GM04503 (cell line): ENCODE measurements at regions not wholly inside any gene's neighbourhood (a gene's known extent, or its start where the extent isn't known, plus 50 kb on each side); places are given as distances from the start of the nearest gene placed in this dataset.
"Not testable (repeated sequence)": the region's sequence is repeated elsewhere in the genome, so short reads cannot be mapped to it uniquely, and the experiment has no call there.

Experiments
- DNase-seq: peaks from one replicate; pipeline ENCODE4 v3.0.0-alpha.2; 2012; ENCODE audit warnings: low read depth

- DNase-seq = no peak
Measured at GRCh38 chr12:65655074-65655493, 169.2 kb upstream of the HMGA2 start.

DNA sequence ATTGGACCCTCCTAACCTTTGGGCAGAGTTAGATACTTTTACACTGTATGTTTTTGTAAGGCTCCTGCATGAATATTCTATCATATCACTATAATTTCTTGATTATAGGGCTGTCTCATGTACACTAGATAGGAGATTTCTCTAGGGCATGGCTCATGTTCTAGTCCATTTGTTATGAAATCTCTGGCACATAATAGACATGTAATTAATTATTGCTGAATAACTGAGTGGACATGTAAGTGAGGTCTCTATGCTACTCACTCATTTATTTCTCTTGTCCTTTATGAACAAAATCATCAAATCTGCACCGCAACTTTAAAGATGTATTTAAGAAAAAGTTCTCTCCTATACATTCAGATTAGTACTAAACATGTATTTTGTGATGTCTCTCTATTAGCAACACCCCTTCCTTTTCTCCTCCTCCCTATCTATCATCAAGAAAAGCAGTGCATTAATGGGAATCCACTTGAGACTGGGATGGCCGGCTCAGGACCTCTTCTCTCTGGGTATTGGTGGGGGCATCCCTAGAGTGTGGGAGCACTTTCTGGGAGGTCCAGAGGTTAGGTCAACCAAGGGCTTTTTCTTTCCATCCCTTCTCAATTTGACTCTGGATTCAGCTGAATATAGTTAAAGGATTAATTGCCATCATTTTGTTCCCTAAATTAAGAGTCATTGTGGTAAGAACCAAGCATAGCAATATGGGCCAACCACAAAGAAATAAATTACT is 168.0 kb upstream of the HMGA2 start:
- no peak for DNase-seq

GRCh38 chr12:65656891-65657351 is 167.4 kb upstream of the HMGA2 start:
- peak; percentile 98 for DNase-seq

DNA sequence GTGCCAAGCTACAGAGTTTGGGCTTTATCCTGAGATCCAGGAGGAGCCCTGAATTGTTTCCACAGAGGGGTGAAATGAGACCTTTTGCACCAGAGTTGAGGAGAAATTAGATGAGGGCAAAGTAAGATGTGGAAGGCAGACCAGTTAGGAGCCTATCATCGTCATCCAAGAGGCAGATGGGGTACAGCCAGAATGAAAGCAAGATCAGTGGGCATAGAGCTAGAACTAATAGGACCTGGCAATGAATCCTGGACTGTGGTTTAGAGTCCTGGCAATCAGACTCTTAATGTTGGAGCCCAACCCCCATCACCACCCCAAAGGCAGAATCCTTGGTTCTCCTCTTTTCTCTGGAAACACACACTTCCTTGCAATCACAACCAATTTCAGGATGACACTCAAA is 166.6 kb upstream of the HMGA2 start:
- no peak for DNase-seq

GRCh38 chr12:65658360-65658759 is 165.9 kb upstream of the HMGA2 start:
- DNase-seq = no peak

- DNase-seq = no peak
Measured at GRCh38 chr12:65659681-65660080, 164.6 kb upstream of the HMGA2 start.

DNA sequence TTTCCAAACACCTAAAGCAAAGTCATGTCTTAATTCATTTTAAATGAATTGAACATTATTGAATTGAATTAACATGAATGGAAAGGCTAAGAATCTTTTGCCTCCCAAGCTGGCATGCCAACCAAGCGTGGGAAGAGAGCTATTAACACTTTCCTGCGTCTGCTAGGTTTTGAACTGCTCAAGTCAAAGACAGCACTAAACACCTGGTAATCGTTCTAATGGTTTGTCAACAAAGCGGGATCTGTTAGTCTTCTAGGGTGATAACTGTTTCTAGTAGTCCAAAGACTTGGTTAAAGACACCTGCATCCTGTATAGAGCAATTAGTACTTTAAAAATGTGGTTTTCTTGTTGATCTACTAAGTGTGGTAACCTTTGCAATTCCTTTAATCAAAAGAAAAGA is 164.2 kb upstream of the HMGA2 start:
- DNase-seq = no peak

GRCh38 chr12:65660836-65661235 is 163.4 kb upstream of the HMGA2 start:
- DNase-seq = no peak

- no peak for DNase-seq
Measured at GRCh38 chr12:65662590-65662989, 161.7 kb upstream of the HMGA2 start.

DNA sequence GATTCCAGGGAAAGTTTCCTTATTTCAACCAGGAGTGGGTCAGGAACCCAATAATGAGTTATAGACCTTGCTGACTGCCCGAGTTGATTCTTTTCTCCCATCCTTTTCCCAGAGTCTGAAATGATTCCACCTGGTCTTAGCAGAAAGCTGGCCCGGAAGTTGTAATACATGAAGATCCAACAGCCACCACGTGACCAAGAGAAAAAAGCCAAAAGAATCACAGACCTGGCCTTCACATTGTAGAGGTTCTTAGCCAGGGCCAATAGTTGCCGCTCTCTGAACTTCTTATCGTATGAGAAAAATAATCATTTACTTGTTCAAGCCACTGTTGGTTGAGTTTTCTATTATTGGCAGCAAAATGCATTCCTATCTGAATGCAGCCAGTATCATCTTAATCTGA is 161.2 kb upstream of the HMGA2 start:
- DNase-seq = no peak

DNA sequence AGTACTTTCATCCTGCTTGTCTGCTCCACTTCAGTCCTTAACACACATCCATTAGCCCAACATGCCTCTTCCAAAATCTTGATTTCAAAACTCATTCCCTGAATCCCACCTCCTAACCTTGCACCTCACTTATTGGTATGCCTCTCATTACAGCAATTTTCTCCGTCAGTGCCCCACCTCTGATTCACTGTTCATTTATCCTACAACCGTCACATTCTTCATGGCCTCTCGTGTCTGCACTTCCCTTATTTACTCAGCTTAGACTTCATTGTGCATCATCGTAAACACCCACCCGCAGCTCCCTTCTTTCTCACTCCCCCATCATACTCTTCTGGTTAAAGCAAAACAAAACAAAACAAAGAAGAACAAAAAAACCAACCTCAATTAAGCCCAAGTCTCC is 160.6 kb upstream of the HMGA2 start:
- no peak for DNase-seq

DNA sequence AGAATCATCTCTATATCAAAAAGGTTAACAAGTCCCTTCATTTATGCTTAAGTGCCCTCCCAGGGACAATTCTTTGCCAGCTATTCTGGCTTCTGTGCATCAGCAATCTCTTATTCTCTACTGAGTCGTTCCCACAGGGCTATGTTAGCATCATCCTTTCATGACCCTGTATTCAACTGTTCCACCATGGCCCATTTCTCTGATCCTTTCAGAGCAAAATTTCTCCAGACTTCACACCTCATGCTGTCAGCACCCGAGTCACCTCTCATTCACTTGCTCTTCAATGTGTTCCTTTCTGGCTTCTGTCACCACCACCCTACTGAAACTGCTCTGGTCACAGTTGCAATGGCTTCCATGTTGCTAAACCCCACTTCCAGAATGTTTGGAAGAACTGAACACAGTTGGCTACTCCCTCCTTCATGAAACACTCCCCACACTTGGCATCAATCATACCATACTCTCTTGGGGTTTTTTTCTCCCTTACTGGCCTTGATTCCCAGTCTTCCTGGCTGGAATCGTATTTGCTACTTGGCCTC is 159.5 kb upstream of the HMGA2 start:
- DNase-seq = no peak

DNA sequence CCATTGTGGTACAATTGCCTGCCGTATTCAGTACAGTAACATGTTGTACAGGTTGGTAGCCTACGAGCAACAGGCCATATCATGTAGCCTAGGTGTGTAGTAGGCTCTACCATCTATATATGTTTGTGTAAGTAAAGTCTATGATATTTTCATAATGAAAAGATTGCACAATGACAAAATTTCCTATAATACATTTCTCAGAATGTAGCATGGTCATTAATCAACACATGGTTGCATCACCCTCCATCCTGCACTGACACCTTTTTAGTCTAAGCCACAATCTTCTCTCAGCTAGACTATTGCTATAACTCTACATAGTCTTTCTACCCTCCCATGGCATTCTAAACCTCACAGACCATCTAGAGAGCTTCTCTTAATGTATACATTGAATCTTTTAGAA is 158.5 kb upstream of the HMGA2 start:
- no peak for DNase-seq

DNA sequence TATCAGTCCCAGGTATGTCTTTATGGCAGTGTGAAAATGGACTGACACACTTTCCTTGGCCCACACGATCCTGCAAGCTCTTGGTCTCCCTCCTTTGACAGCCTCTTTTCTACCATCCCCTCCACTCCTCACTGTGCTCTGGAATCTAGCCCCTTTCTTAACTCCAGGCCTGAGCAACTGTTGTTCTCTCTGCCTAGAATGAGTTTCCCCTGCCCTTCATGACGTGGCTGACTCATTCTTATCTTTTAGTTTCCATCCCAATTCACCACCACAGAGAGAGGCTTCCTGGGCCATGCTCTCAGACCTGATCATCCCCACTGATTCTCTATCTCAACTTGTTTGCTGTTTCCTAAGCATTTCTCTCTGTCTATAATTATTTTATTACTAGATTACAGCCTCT is 157.4 kb upstream of the HMGA2 start:
- DNase-seq = no peak

DNA sequence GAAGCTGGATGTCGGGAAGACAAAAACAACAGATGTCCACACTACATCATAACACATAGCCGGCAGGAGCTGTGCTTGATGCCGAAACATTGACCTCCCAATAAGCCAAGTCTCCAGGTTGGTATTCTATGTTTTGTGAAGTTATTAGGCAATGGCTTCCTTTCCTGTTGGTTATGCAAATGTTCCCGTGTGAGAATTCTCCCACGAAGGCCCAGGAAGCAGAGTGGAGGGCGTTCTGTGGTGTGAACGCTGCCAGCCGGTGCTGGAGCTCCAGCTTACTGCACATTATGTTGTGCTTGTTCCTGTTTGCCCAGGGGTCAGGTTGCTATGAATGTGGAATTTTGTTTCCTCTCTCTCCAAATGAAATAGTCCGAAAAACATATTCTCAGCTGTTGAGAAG is 156.4 kb upstream of the HMGA2 start:
- DNase-seq = no peak

GRCh38 chr12:65668981-65669695 is 155.1 kb upstream of the HMGA2 start:
- DNase-seq = no peak

DNA sequence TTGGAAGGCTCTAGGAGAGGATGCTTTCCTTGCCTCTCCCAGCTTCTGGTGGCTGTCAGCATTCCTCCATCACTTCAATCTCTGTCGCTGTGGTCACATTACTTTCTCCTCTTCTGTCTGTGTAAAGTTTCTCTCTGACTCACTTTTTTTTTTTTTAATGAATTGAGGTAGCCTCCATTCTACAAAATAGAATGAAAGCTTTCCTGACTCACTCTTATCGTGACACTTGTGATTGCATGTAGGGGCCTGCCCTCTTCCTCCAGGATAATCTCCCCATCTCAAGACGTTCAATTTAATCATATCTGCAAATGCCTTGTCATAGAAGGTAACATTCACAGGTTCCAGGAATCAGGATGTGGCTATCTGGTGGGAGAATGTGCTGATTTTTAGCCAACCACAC is 153.5 kb upstream of the HMGA2 start:
- no peak for DNase-seq

DNA sequence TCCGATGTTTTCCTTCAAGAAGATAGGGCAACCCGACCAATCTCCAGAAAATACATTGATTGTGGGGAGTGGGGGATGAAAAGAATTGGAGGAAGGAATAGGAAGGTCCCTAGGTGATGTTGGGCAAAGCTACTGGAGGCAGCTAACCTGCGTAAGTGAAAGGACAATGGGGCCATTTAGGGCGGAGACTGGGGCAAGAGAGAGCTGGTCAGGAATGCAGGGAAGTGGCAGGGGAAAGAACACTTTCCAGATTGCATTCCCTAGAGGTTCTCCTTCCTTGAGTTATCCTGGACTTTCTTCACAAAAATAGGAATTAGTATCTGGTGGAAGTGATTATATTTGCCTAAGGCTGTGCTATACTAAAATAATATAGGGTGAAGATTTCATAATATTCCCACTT is 151.8 kb upstream of the HMGA2 start:
- no peak for DNase-seq

DNA sequence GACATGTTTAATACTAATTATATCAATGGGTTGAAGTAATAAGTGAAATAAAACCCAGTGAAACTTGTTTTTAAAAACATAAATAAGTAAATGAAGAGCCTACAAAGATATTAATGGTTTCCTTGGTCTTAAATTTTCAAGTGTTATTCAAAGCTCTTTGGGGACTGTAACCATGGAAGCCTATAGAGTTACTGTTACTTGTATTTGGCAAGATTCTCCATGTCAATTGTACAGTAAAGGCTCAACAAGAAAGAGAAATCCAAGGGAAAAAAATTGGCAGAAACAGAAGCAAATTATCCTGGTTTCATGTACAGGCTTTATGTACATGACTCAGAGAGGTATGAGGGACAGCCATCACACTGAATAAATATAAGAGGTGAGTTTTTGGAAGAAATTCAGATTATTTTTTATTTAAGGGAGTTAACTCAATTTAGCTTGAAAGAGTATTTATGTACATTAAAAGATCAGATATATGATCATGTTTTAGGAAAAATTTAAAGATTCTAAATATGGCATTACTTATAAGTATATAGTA is 151.1 kb upstream of the HMGA2 start:
- no peak for DNase-seq

DNA sequence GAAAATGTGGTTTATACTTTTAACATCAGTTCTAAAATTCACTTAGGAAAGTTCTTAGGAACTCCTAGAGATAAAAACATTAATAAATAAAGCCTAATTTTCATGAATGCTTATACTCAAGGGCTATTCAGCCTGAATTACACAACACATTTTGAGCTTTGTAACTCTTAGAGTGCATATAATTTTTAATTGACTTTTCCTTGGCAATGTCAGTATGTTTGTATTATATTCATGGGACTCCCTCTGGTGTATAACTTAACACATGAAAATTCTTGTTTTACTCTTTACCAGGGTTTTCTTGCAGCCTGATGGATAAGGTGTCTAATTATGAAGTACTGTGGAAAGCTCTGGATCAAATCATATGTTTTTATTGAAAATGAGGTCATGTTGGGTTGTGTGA is 150.6 kb upstream of the HMGA2 start:
- DNase-seq = no peak

- DNase-seq = no peak
Measured at GRCh38 chr12:65675141-65675621, 149.1 kb upstream of the HMGA2 start.

- not testable (repeated sequence) for DNase-seq
Measured at GRCh38 chr12:65678172-65678571, 146.1 kb upstream of the HMGA2 start.

GRCh38 chr12:65681226-65681625 is 143.1 kb upstream of the HMGA2 start:
- no peak for DNase-seq
